Esophagus muscularis mucosa (tissue), 4 donors: ENCODE measurements at regions not wholly inside any gene's neighbourhood (a gene's known extent, or its start where the extent isn't known, plus 50 kb on each side); places are given as distances from the start of the nearest gene placed in this dataset.

Experiments
- CTCF ChIP-seq, 3 experiments: fragments of 200-600 bp in 2 of 3; fragments of 450-650 bp in 1 of 3; sonication (generic) in 2 of 3; IDR thresholded peaks; one replicate each; pipeline ENCODE4 v1.5.1; 2017 to 2019; ENCODE audit warnings: antibody characterized with exemption in 3 of 3, mild to moderate bottlenecking in 2 of 3, moderate library complexity in 1 of 3
- EP300 ChIP-seq: sonication (generic); formaldehyde crosslinking; IDR thresholded peaks from one replicate; pipeline ENCODE4 v1.6.1; 2017; ENCODE audit warnings: antibody characterized with exemption
- POLR2A ChIP-seq: fragments of 450-650 bp; IDR thresholded peaks from one replicate; pipeline ENCODE4 v1.6.1; 2017; ENCODE audit warnings: antibody characterized with exemption, moderate library complexity, mild to moderate bottlenecking, low read depth
- POLR2AphosphoS5 ChIP-seq, 2 donors: sonication (generic); formaldehyde crosslinking; IDR thresholded peaks; one replicate each; pipeline ENCODE4 v1.6.1; 2017; ENCODE audit warnings: antibody characterized with exemption in 2 of 2

DNA sequence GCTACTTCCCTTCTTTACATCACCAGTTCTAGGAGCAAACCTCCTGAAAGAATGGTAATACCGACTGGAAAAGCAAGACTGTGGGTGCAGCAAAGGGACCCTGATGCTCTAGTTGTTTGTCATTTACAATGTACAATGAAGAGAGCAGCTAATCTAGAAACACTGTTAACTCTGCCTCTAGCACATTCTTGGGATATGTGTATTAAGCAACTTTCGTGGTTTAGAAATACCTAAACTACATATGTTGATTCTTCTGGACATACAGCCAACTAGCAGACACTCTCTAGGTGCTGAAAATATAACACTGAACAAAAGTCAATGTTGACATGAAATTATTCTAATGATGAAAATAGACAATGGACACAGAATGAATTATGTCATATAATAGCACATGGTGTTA is 440.3 kb upstream of the MC4R start:
- TF ChIP-seq CTCF (IDR thresholded peaks at IDR 0.05), result no peak
- TF ChIP-seq EP300, result no peak
- no peak for TF ChIP-seq POLR2AphosphoS5 (IDR thresholded peaks at IDR 0.05)
- TF ChIP-seq POLR2A, result no peak
